ENCODE measurements at regions not wholly inside any gene's neighbourhood (a gene's known extent, or its start where the extent isn't known, plus 50 kb on each side); places are given as distances from the start of the nearest gene placed in this dataset.
"Not testable (repeated sequence)": the region's sequence is repeated elsewhere in the genome, so short reads cannot be mapped to it uniquely, and the experiment has no call there.

DNA sequence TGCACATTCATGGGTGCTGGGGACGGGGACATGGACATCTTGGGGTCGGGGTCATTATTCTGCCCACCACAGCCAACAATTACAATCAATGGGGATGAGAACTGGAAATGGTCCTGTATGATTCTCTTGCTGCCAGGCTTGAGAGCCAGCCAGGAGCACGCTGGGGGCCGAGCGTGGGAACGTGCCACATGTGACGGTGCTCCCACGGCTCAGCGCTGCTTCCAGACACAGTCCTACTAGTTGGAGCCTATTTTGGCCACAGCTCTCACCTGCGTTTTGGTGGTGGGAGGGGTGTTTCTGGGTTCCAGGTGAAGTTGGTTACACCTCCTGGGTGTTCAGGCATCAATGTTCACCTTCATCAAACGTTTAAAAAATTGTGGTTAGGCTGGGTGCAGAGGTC lies 3980.3 kb upstream of the TPTE start:
- H3K36me3 Mint-ChIP-seq; H3K4me1 ChIP-seq (ENCODE audit: insufficient read depth, low read length); H3K4me1 Mint-ChIP-seq; intact Hi-C loops (cut with micrococcal nuclease); H3K27ac Mint-ChIP-seq; POLR2A ChIA-PET (ENCODE audit: partially characterized antibody); H3K4me3 Mint-ChIP-seq; H3K4me3 ChIP-seq (ENCODE audit: low read length in 2 of 2); H3K27me3 ChIP-seq (ENCODE audit: insufficient read depth, low read length); H3K9me3 ChIP-seq (ENCODE audit: control insufficient read depth in 1 of 2, low read length in 2 of 2); CTCF ChIA-PET (ENCODE audit: partially characterized antibody); H3K27me3 Mint-ChIP-seq; DNase-seq; H3K27ac ChIP-seq (ENCODE audit: low read depth, low read length); H3K9me3 Mint-ChIP-seq; H3K36me3 ChIP-seq (ENCODE audit: insufficient read depth, low read length): not testable (repeated sequence)

DNA sequence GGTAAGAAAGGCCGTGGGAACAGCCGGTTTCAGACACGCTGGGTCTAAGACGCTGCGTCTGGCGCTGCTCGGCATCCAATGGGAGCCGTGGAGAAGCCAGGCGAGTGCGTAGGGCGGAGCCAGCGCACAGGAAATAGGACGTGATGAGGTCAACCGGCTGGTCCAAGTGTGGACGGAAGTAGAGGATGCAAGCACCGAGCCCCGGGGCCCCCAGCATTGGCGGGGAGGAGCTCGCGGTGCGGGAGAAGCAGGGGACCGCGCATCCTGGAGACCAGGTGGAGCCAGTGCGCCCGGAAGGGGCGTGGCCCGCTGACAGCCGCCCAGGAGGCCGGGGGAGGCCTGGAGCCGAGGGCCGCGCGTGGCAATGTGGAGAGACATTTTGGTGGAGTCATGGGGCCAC lies 3976.1 kb upstream of the TPTE start:
- H3K4me1 Mint-ChIP-seq; H3K4me1 ChIP-seq (ENCODE audit: insufficient read depth, low read length); POLR2A ChIA-PET (ENCODE audit: partially characterized antibody); H3K9me3 Mint-ChIP-seq; H3K4me3 ChIP-seq (ENCODE audit: low read length in 2 of 2); H3K27me3 ChIP-seq (ENCODE audit: insufficient read depth, low read length); H3K36me3 Mint-ChIP-seq; H3K9me3 ChIP-seq (ENCODE audit: control insufficient read depth in 1 of 2, low read length in 2 of 2); H3K27ac Mint-ChIP-seq; intact Hi-C loops (cut with micrococcal nuclease); H3K27ac ChIP-seq (ENCODE audit: low read depth, low read length); H3K4me3 Mint-ChIP-seq; DNase-seq; CTCF ChIA-PET (ENCODE audit: partially characterized antibody); H3K27me3 Mint-ChIP-seq; H3K36me3 ChIP-seq (ENCODE audit: insufficient read depth, low read length): not testable (repeated sequence)

DNA sequence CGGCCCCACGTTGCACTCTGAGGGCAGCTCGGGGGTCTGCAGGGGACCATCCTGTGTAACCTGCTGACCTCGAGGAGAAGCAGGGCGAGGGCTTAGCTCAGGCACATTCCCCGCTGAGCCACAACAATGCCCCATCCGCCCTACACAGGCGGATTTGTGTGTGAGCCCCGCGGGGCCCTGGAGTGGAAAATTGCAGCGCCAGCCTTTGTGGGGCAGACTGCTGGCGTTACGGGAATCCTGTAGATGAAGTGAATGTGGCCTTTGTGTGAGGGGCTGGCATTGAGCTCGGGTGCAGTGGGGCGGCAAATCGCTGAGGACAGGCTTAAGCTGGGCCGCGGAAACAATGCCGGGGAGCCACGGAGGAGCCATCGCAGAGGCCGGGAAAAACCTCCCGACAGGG lies 3970.3 kb upstream of the TPTE start:
- H3K9me3 Mint-ChIP-seq; POLR2A ChIA-PET (ENCODE audit: partially characterized antibody); intact Hi-C loops (cut with micrococcal nuclease); H3K4me3 ChIP-seq (ENCODE audit: low read length in 2 of 2); H3K27ac ChIP-seq (ENCODE audit: low read depth, low read length); CTCF ChIA-PET (ENCODE audit: partially characterized antibody); H3K4me1 Mint-ChIP-seq; H3K27me3 ChIP-seq (ENCODE audit: insufficient read depth, low read length); H3K27ac Mint-ChIP-seq; H3K4me1 ChIP-seq (ENCODE audit: insufficient read depth, low read length); H3K36me3 ChIP-seq (ENCODE audit: insufficient read depth, low read length); H3K4me3 Mint-ChIP-seq; H3K9me3 ChIP-seq (ENCODE audit: control insufficient read depth in 1 of 2, low read length in 2 of 2); DNase-seq; H3K36me3 Mint-ChIP-seq; H3K27me3 Mint-ChIP-seq: not testable (repeated sequence)

DNA sequence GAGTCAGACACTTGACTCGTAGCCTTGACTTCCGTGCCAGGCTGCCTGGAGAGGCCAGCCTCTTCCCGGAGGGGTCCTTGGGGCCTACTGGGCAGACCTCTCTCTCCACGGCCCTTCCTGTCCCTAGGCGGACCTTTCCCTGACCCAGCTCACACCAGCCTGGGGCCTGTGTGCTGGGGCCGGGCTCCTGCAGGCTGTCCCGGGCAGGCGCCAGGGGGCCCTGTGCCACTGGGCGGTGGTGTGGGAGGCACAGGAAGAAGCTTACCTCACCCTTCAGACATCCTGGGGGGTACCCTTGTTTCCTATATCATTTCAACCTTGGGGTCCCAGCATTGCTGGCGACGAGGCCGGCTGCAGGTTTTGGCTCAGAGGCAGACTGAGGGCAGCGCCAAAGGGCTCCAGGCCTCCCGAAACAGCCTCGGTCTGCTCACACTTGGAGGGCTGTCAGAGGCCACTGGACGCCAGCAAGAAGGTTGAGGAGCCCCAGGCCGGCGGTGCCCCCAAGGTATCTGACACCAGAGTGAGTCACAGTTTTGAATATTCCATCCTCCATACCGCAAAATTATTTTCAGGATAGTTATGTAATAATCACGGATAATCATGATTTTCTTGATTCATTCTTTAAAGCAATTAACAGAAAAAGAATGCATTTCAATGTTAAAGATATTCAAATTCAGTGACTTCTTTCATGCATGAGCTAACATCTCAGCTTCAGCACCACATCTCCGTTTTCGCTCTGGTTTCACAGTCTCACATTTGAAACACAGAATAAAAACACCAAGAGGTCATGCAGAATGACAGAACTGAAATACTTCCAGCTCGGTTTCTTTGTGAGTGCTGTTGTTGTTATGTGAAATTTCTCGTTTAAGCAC lies 3967.6 kb upstream of the TPTE start:
- H3K4me3 Mint-ChIP-seq; H3K4me1 ChIP-seq (ENCODE audit: insufficient read depth, low read length); H3K27me3 ChIP-seq (ENCODE audit: insufficient read depth, low read length); H3K27me3 Mint-ChIP-seq; DNase-seq; H3K4me3 ChIP-seq (ENCODE audit: low read length in 2 of 2); H3K36me3 Mint-ChIP-seq; H3K27ac ChIP-seq (ENCODE audit: low read depth, low read length); CTCF ChIA-PET (ENCODE audit: partially characterized antibody); H3K9me3 ChIP-seq (ENCODE audit: control insufficient read depth in 1 of 2, low read length in 2 of 2); H3K36me3 ChIP-seq (ENCODE audit: insufficient read depth, low read length); intact Hi-C loops (cut with micrococcal nuclease); H3K9me3 Mint-ChIP-seq; H3K27ac Mint-ChIP-seq; POLR2A ChIA-PET (ENCODE audit: partially characterized antibody); H3K4me1 Mint-ChIP-seq: not testable (repeated sequence)

DNA sequence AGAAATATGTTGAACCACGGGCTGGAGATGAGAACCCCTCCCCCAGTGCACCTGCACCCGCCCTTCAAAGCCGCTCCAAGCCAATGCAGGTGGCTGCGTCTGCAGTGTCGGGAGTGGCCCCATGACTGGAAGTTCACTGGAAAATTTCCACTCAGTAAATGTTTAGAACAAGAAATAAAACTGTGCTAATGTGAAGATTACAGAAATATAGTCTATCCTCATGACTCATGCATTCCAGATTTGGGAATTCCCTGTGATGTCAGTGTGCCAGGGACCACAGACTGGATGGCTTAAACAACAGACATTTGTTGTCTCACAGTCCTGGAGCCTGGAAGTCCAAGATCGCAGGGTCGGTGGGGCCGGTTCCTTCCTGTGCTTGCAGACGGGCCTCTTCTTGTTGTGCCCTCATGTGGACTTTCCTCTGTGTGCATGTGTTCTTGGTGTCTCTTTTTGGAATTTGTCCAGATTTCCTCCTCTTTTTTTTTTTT lies 3967.0 kb upstream of the TPTE start:
- H3K27ac Mint-ChIP-seq; H3K4me1 Mint-ChIP-seq; H3K9me3 Mint-ChIP-seq; H3K27ac ChIP-seq (ENCODE audit: low read depth, low read length); CTCF ChIA-PET (ENCODE audit: partially characterized antibody); H3K36me3 ChIP-seq (ENCODE audit: insufficient read depth, low read length); H3K27me3 ChIP-seq (ENCODE audit: insufficient read depth, low read length); H3K4me1 ChIP-seq (ENCODE audit: insufficient read depth, low read length); H3K36me3 Mint-ChIP-seq; intact Hi-C loops (cut with micrococcal nuclease); H3K9me3 ChIP-seq (ENCODE audit: control insufficient read depth in 1 of 2, low read length in 2 of 2); DNase-seq; H3K27me3 Mint-ChIP-seq; H3K4me3 ChIP-seq (ENCODE audit: low read length in 2 of 2); POLR2A ChIA-PET (ENCODE audit: partially characterized antibody); H3K4me3 Mint-ChIP-seq: not testable (repeated sequence)

DNA sequence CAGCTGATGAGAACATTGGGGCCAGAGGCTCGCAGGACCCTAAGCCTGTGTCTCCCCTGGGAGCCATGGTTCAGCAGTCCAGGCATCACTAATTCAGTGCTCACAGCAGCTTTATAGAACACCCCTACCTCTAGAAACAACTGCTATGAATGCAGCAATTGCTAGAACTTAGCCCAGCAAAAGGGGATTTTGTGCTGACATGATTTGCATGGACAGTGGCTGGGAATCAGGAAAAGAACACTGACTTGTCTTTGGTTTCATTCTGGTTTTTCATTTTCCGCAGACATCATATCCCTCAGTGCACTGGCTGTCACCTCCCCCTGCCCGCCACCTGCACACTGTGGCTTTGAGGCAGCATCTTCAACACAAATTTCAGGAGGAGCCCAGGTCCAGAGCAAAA lies 3964.9 kb upstream of the TPTE start:
- H3K36me3 Mint-ChIP-seq; H3K4me3 ChIP-seq (ENCODE audit: low read length in 2 of 2); H3K9me3 Mint-ChIP-seq; POLR2A ChIA-PET (ENCODE audit: partially characterized antibody); intact Hi-C loops (cut with micrococcal nuclease); H3K4me3 Mint-ChIP-seq; H3K27me3 ChIP-seq (ENCODE audit: insufficient read depth, low read length); H3K27ac Mint-ChIP-seq; H3K4me1 ChIP-seq (ENCODE audit: insufficient read depth, low read length); DNase-seq; H3K27me3 Mint-ChIP-seq; H3K36me3 ChIP-seq (ENCODE audit: insufficient read depth, low read length); CTCF ChIA-PET (ENCODE audit: partially characterized antibody); H3K9me3 ChIP-seq (ENCODE audit: control insufficient read depth in 1 of 2, low read length in 2 of 2); H3K27ac ChIP-seq (ENCODE audit: low read depth, low read length); H3K4me1 Mint-ChIP-seq: not testable (repeated sequence)

DNA sequence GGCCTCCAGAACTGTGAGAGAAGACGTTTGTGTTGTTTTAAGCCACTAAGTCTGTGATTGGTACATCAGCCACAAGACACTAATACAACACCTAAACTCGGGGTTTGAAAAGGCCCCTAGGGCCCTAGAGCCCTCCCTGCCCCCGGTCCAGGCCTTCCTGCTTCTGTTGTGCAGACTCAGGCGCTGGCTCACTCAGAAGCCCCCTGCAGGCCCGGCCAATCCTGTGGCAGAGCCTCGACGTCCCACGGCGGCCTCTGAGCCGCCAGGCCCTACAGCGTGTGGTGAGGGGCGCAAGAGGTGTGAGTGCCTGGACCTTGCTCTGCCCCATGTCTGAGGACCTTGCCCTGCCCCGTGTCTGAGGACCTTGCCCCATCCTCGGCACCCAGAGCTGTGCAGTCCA lies 3964.0 kb upstream of the TPTE start:
- H3K4me1 Mint-ChIP-seq; H3K27ac ChIP-seq (ENCODE audit: low read depth, low read length); H3K4me1 ChIP-seq (ENCODE audit: insufficient read depth, low read length); H3K36me3 Mint-ChIP-seq; CTCF ChIA-PET (ENCODE audit: partially characterized antibody); POLR2A ChIA-PET (ENCODE audit: partially characterized antibody); H3K4me3 ChIP-seq (ENCODE audit: low read length in 2 of 2); H3K9me3 Mint-ChIP-seq; H3K9me3 ChIP-seq (ENCODE audit: control insufficient read depth in 1 of 2, low read length in 2 of 2); H3K36me3 ChIP-seq (ENCODE audit: insufficient read depth, low read length); H3K27me3 Mint-ChIP-seq; DNase-seq; H3K27me3 ChIP-seq (ENCODE audit: insufficient read depth, low read length); H3K4me3 Mint-ChIP-seq; intact Hi-C loops (cut with micrococcal nuclease); H3K27ac Mint-ChIP-seq: not testable (repeated sequence)

DNA sequence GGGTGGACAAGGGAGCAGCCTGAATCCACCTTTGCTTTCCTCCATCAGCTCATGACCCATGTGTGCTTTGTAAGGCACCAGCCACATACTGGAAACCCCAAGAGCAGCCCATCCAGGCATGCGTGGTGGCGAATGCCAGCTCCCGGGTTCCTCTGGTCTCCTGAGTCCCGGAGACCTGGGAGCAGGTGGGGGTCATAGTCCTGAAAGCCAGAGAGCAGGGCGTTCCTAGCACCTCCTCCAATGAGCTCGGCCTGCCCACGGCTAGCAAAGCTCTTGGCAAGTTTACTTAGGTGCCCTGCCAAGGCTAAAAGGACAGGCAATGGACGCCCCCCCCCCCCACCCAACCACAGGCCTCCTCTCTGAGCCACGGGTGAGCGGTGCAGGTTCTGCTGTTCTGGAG lies 3960.2 kb upstream of the TPTE start:
- CTCF ChIA-PET (ENCODE audit: partially characterized antibody); H3K27ac ChIP-seq (ENCODE audit: low read depth, low read length); H3K27me3 Mint-ChIP-seq; H3K4me1 Mint-ChIP-seq; POLR2A ChIA-PET (ENCODE audit: partially characterized antibody); H3K36me3 Mint-ChIP-seq; H3K36me3 ChIP-seq (ENCODE audit: insufficient read depth, low read length); intact Hi-C loops (cut with micrococcal nuclease); H3K9me3 Mint-ChIP-seq; H3K27me3 ChIP-seq (ENCODE audit: insufficient read depth, low read length); H3K4me1 ChIP-seq (ENCODE audit: insufficient read depth, low read length); H3K9me3 ChIP-seq (ENCODE audit: control insufficient read depth in 1 of 2, low read length in 2 of 2); H3K4me3 Mint-ChIP-seq; H3K27ac Mint-ChIP-seq; DNase-seq; H3K4me3 ChIP-seq (ENCODE audit: low read length in 2 of 2): not testable (repeated sequence)
